Ishikawa (cell line): ENCODE measurements at regions not wholly inside any gene's neighbourhood (a gene's known extent, or its start where the extent isn't known, plus 50 kb on each side); places are given as distances from the start of the nearest gene placed in this dataset.

Source experiments
- CEBPB ChIP-seq: IDR thresholded peaks from 2 replicates; pipeline ENCODE4 v1.6.1; 2012
- CREB1 ChIP-seq: IDR thresholded peaks from 2 replicates; pipeline ENCODE4 v1.6.1; 2012; ENCODE audit warnings: low read depth
- EGR1 ChIP-seq: IDR thresholded peaks from 2 replicates; pipeline ENCODE4 v1.6.1; 2012
- EP300 ChIP-seq: IDR thresholded peaks from 2 replicates; pipeline ENCODE4 v1.6.1; 2012; ENCODE audit warnings: borderline replicate concordance
- FOXM1 ChIP-seq: IDR thresholded peaks from 2 replicates; pipeline ENCODE4 v1.6.1; 2012; ENCODE audit warnings: low read depth, borderline replicate concordance
- MAX ChIP-seq: IDR thresholded peaks from 2 replicates; pipeline ENCODE4 v1.6.1; 2012
- NFIC ChIP-seq: IDR thresholded peaks from 2 replicates; pipeline ENCODE4 v1.6.1; 2012
- RAD21 ChIP-seq: IDR thresholded peaks from 2 replicates; pipeline ENCODE4 v1.6.1; 2012; ENCODE audit warnings: low read depth
- TAF1 ChIP-seq: IDR thresholded peaks from 2 replicates; pipeline ENCODE4 v1.6.1; 2012; ENCODE audit warnings: low read depth, mild to moderate bottlenecking
- TCF12 ChIP-seq: IDR thresholded peaks from 2 replicates; pipeline ENCODE4 v1.6.1; 2012; ENCODE audit warnings: low read depth
- TEAD4 ChIP-seq: IDR thresholded peaks from 2 replicates; pipeline ENCODE4 v1.6.1; 2012
- YY1 ChIP-seq: IDR thresholded peaks from 2 replicates; pipeline ENCODE4 v1.6.1; 2012; ENCODE audit warnings: low read depth
- ZBTB7A ChIP-seq: IDR thresholded peaks from 2 replicates; pipeline ENCODE4 v1.6.1; 2012; ENCODE audit warnings: low read depth
- TF ChIP-seq, protein P1 (sequence below): IDR thresholded peaks from 2 replicates; pipeline ENCODE4 v1.6.1; 2012
- TF ChIP-seq, protein P2 (sequence below): IDR thresholded peaks from 2 replicates; pipeline ENCODE4 v1.6.1; 2012; ENCODE audit warnings: low read depth, mild to moderate bottlenecking

GRCh38 chr4:132114885-132115284 lies 1034.2 kb upstream of the PCDH10 start:
- TF ChIP-seq RAD21: no peak

- no peak for TF ChIP-seq EP300
- TF ChIP-seq CREB1: no peak
- TF ChIP-seq TCF12: no peak
- TF ChIP-seq, protein P1, sequence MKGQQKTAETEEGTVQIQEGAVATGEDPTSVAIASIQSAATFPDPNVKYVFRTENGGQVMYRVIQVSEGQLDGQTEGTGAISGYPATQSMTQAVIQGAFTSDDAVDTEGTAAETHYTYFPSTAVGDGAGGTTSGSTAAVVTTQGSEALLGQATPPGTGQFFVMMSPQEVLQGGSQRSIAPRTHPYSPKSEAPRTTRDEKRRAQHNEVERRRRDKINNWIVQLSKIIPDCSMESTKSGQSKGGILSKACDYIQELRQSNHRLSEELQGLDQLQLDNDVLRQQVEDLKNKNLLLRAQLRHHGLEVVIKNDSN: no peak
- TF ChIP-seq TAF1: no peak
- no peak for TF ChIP-seq RAD21
- no peak for TF ChIP-seq TEAD4
- TF ChIP-seq CEBPB: no peak
- TF ChIP-seq EGR1: no peak
- no peak for TF ChIP-seq NFIC
- no peak for TF ChIP-seq YY1
- no peak for TF ChIP-seq ZBTB7A
- TF ChIP-seq MAX: no peak
- no peak for TF ChIP-seq FOXM1
- TF ChIP-seq, protein P2, sequence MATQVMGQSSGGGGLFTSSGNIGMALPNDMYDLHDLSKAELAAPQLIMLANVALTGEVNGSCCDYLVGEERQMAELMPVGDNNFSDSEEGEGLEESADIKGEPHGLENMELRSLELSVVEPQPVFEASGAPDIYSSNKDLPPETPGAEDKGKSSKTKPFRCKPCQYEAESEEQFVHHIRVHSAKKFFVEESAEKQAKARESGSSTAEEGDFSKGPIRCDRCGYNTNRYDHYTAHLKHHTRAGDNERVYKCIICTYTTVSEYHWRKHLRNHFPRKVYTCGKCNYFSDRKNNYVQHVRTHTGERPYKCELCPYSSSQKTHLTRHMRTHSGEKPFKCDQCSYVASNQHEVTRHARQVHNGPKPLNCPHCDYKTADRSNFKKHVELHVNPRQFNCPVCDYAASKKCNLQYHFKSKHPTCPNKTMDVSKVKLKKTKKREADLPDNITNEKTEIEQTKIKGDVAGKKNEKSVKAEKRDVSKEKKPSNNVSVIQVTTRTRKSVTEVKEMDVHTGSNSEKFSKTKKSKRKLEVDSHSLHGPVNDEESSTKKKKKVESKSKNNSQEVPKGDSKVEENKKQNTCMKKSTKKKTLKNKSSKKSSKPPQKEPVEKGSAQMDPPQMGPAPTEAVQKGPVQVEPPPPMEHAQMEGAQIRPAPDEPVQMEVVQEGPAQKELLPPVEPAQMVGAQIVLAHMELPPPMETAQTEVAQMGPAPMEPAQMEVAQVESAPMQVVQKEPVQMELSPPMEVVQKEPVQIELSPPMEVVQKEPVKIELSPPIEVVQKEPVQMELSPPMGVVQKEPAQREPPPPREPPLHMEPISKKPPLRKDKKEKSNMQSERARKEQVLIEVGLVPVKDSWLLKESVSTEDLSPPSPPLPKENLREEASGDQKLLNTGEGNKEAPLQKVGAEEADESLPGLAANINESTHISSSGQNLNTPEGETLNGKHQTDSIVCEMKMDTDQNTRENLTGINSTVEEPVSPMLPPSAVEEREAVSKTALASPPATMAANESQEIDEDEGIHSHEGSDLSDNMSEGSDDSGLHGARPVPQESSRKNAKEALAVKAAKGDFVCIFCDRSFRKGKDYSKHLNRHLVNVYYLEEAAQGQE: no peak
These were observed 1025.0 kb upstream of the PCDH10 start for GRCh38 chr4:132123870-132124623.

GRCh38 chr4:132124624-132124974 lies 1024.5 kb upstream of the PCDH10 start:
- TF ChIP-seq TEAD4 (no peak), FOXM1 (no peak), MAX (no peak), EGR1 (no peak), NFIC (no peak), YY1 (no peak)
- TF ChIP-seq, protein P1: no peak

GRCh38 chr4:132125131-132125530 lies 1024.0 kb upstream of the PCDH10 start:
- TF ChIP-seq RAD21 (no peak), CREB1 (no peak)
- TF ChIP-seq, protein P1: no peak

DNA sequence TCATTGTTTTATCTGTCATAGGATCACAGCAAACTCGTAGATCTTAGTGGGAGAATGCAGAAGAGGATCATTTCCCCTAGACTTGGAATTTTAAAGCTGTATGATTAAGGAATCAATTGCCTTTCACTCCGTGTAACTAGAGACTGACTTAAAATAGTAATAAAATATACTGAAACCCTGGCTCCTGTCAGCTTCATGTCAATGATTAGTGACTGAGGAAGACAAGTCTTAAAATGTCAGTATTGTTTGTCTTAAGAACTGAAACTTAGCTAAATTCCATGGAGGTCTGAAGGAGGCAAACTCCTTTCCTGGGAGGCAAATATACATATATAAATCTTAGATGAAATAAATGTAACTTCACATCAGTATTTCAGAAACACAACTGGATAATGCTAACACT lies 1016.7 kb upstream of the PCDH10 start:
- TF ChIP-seq CEBPB (no peak), FOXM1 (no peak), TCF12 (no peak), EP300 (no peak), RAD21 (no peak), CREB1 (no peak), EGR1 (no peak)
- TF ChIP-seq, protein P1: no peak

DNA sequence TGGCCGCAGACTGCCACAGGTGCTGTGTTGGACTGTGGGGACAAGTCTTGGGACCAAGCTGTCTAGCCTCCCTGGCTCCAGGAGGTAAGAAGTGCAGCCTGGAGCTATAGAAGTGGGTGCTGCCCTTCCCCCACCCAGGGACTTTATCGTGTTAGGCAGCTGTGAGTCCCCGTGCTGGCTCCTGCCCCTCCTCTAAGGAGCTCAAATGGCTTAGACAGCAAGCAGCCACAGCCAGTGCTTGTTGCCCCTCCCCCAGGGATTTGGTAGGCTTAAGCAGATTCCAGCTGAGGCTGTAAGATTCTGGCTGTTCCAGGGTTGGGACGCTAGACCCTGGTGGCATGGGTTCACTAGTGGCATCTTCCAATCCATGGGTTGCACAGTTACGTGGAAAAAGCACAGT lies 979.4 kb upstream of the PCDH10 start:
- TF ChIP-seq NFIC (no peak), CEBPB (no peak), TEAD4 (no peak), TCF12 (no peak), ZBTB7A (no peak), EGR1 (no peak), TAF1 (no peak), RAD21 (no peak)
- TF ChIP-seq, protein P2: no peak
- TF ChIP-seq, protein P1: no peak
